WTC11 (cell line): ENCODE measurements at regions not wholly inside any gene's neighbourhood (a gene's known extent, or its start where the extent isn't known, plus 50 kb on each side); places are given as distances from the start of the nearest gene placed in this dataset.

Source experiments
- ATAC-seq: fragments of 200-7000 bp; cut with Tn5 transposase; 2 replicates; pipeline ENCODE4 v1.10.0; 2021; ENCODE audit warnings: mild to moderate bottlenecking, moderate library complexity
- CTCF ChIA-PET: fragments of 300-600 bp; sonication (Branson Sonifier 250); formaldehyde crosslinking; loops from one replicate; lab custom pipeline; 2021; ENCODE audit warnings: antibody characterized with exemption; lab: Charles Lee
- POLR2A ChIA-PET: fragments of 350-600 bp; sonication (Branson Sonifier 250); formaldehyde crosslinking; loops from one replicate; lab custom pipeline; 2021; ENCODE audit warnings: antibody characterized with exemption; lab: Charles Lee
- DNase-seq: peaks from one replicate; pipeline ENCODE4 v3.0.0; 2021; ENCODE audit warnings: low spot score
- H3K27ac Mint-ChIP-seq: 2 replicates; pipeline ENCODE4 v1.8.0; 2021; ENCODE audit warnings: mixed read lengths
- H3K27me3 Mint-ChIP-seq: 2 replicates; pipeline ENCODE4 v1.8.0; 2021; ENCODE audit warnings: low read depth, mild to moderate bottlenecking, moderate library complexity, mixed read lengths
- H3K36me3 Mint-ChIP-seq: 2 replicates; pipeline ENCODE4 v1.8.0; 2021; ENCODE audit warnings: mixed read lengths
- H3K4me1 Mint-ChIP-seq: 2 replicates; pipeline ENCODE4 v1.8.0; 2022; ENCODE audit warnings: mixed read lengths
- H3K4me3 Mint-ChIP-seq: 2 replicates; pipeline ENCODE4 v1.8.0; 2021; ENCODE audit warnings: mild to moderate bottlenecking, moderate library complexity, mixed read lengths
- H3K9me3 Mint-ChIP-seq: 2 replicates; pipeline ENCODE4 v1.8.0; 2021; ENCODE audit warnings: mixed read lengths
- AR ChIP-seq: fragments of 250-450 bp; sonication (Bioruptor Pico); IDR thresholded peaks from 2 replicates; pipeline ENCODE4 v1.9.0; 2021; ENCODE audit warnings: mild to moderate bottlenecking
- ATF2 ChIP-seq: sonication (generic); formaldehyde crosslinking; IDR thresholded peaks from 2 replicates; pipeline ENCODE4 v1.8.1; 2022; ENCODE audit warnings: low read depth, missing genetic modification reagents, borderline replicate concordance
- CREB1 ChIP-seq: sonication (generic); formaldehyde crosslinking; IDR thresholded peaks from 2 replicates; pipeline ENCODE4 v1.8.0; 2023; ENCODE audit warnings: mild to moderate bottlenecking, missing genetic modification reagents
- E2F5 ChIP-seq: sonication (generic); formaldehyde crosslinking; IDR thresholded peaks from 2 replicates; pipeline ENCODE4 v1.8.1; 2022; ENCODE audit warnings: mild to moderate bottlenecking, moderate library complexity, missing genetic modification reagents
- ERG ChIP-seq: fragments of 250-450 bp; sonication (Bioruptor Pico); IDR thresholded peaks from 2 replicates; pipeline ENCODE4 v1.8.0; 2021; ENCODE audit warnings: mild to moderate bottlenecking
- ETV6 ChIP-seq: sonication (generic); formaldehyde crosslinking; IDR thresholded peaks from 2 replicates; pipeline ENCODE4 v1.8.1; 2022; ENCODE audit warnings: mild to moderate bottlenecking, missing genetic modification reagents
- FOXP1 ChIP-seq: sonication (generic); formaldehyde crosslinking; IDR thresholded peaks from 2 replicates; pipeline ENCODE4 v1.8.0; 2022; ENCODE audit warnings: missing genetic modification reagents, mild to moderate bottlenecking, moderate library complexity, borderline replicate concordance
- HMGXB4 ChIP-seq: sonication (generic); formaldehyde crosslinking; IDR thresholded peaks from 2 replicates; pipeline ENCODE4 v1.8.1; 2023; ENCODE audit warnings: mild to moderate bottlenecking, moderate library complexity, missing genetic modification reagents
- MXD4 ChIP-seq: fragments of 250-450 bp; sonication (Bioruptor Pico); IDR thresholded peaks from 2 replicates; pipeline ENCODE4 v1.8.0; 2021; ENCODE audit warnings: mild to moderate bottlenecking, moderate library complexity, borderline replicate concordance
- OVOL2 ChIP-seq: fragments of 250-450 bp; sonication (Bioruptor Pico); IDR thresholded peaks from 2 replicates; pipeline ENCODE4 v1.9.0; 2021; ENCODE audit warnings: mild to moderate bottlenecking, borderline replicate concordance
- SMAD3 ChIP-seq: sonication (generic); formaldehyde crosslinking; IDR thresholded peaks from 2 replicates; pipeline ENCODE4 v1.8.0; 2022; ENCODE audit warnings: missing genetic modification reagents, mild to moderate bottlenecking, borderline replicate concordance
- SMAD4 ChIP-seq: sonication (generic); formaldehyde crosslinking; IDR thresholded peaks from 2 replicates; pipeline ENCODE4 v1.8.0; 2022; ENCODE audit warnings: mild to moderate bottlenecking, missing genetic modification reagents
- TP53 ChIP-seq: sonication (generic); formaldehyde crosslinking; IDR thresholded peaks from 2 replicates; pipeline ENCODE4 v1.8.1; 2023; ENCODE audit warnings: mild to moderate bottlenecking, missing genetic modification reagents
- ZBTB21 ChIP-seq: sonication (generic); formaldehyde crosslinking; IDR thresholded peaks from 2 replicates; pipeline ENCODE4 v1.8.1; 2023; ENCODE audit warnings: mild to moderate bottlenecking, missing genetic modification reagents, borderline replicate concordance
- ZNF121 ChIP-seq: sonication (generic); formaldehyde crosslinking; IDR thresholded peaks from 2 replicates; pipeline ENCODE4 v1.8.0; 2023; ENCODE audit warnings: missing genetic modification reagents
- ZNF219 ChIP-seq: sonication (generic); formaldehyde crosslinking; IDR thresholded peaks from 2 replicates; pipeline ENCODE4 v1.8.0; 2023; ENCODE audit warnings: missing genetic modification reagents, mild to moderate bottlenecking, borderline replicate concordance
- ZNF425 ChIP-seq: fragments of 250-450 bp; sonication (Bioruptor Pico); conservative IDR thresholded peaks from 2 replicates; pipeline ENCODE4 v1.9.0; 2021; ENCODE audit warnings: mild to moderate bottlenecking
- ZSCAN18 ChIP-seq: fragments of 250-450 bp; sonication (Bioruptor Pico); IDR thresholded peaks from 2 replicates; pipeline ENCODE4 v2.1.2; 2022; ENCODE audit warnings: mild to moderate bottlenecking, moderate library complexity

- Mint-ChIP-seq H3K36me3 (peaks cover 23% of the 10 kb centered on the region), H3K4me1 (no peaks in the 10 kb centered on the region), H3K9me3 (peaks cover 31% of the 10 kb centered on the region), H3K4me3 (no peak overlapping the region), H3K27ac (no peak overlapping the region), H3K27me3 (no peaks in the 10 kb centered on the region; the same call in 1 of the 2 replicates)
- POLR2A ChIA-PET = no interaction called here
- TF ChIP-seq ATF2 (no peak), ETV6 (CRISPR knock-in tag) (no peak), SMAD4 (CRISPR knock-in tag) (no peak), MXD4 (CRISPR knock-in tag) (no peak), ZNF219 (CRISPR knock-in tag) (no peak), ZBTB21 (CRISPR knock-in tag) (no peak), ERG (CRISPR knock-in tag) (no peak), HMGXB4 (CRISPR knock-in tag) (no peak), ZNF425 (CRISPR knock-in tag) (no peak), FOXP1 (CRISPR knock-in tag) (no peak), OVOL2 (CRISPR knock-in tag) (no peak), E2F5 (CRISPR knock-in tag) (no peak)
- DNase-seq (no peak), ATAC-seq (no peak)
- CTCF ChIA-PET = interaction anchor here (1.4 kb wide), 1 partner anchor 154 kb away, joined by 3 read pairs; no protein-coding TSS in a partner anchor
These were observed 174.2 kb upstream of the MPPED2 start for GRCh38 chr11:30760345-30760744.

- ChIA-PET POLR2A (no interaction called here), CTCF (interaction anchor here (1.4 kb wide), 1 partner anchor 155 kb away, joined by 3 read pairs; no protein-coding TSS in a partner anchor)
- H3K9me3 Mint-ChIP-seq = peaks cover 41% of the 10 kb centered on the region
- H3K4me3 Mint-ChIP-seq = no peak overlapping the region
- peaks cover 27% of the 10 kb centered on the region for H3K36me3 Mint-ChIP-seq
- DNase-seq = no peak
- H3K4me1 Mint-ChIP-seq = no peaks in the 10 kb centered on the region
- no peak for ATAC-seq
- H3K27me3 Mint-ChIP-seq = no peaks in the 10 kb centered on the region; the same call in 1 of the 2 replicates
- H3K27ac Mint-ChIP-seq = no peak overlapping the region
- no peak for TF ChIP-seq AR (CRISPR knock-in tag)
- no peak for TF ChIP-seq TP53 (CRISPR knock-in tag)
- TF ChIP-seq SMAD3 (CRISPR knock-in tag) = no peak
- no peak for TF ChIP-seq ATF2
- TF ChIP-seq ZSCAN18 = no peak
- TF ChIP-seq ETV6 (CRISPR knock-in tag) = no peak
- TF ChIP-seq MXD4 (CRISPR knock-in tag) = no peak
- TF ChIP-seq ZNF121 (CRISPR knock-in tag) = no peak
- TF ChIP-seq CREB1 (CRISPR knock-in tag) = no peak
These were observed 172.9 kb upstream of the MPPED2 start for GRCh38 chr11:30758946-30759504.
